Karpas-422 (cell line): ENCODE measurements at regions not wholly inside any gene's neighbourhood (a gene's known extent, or its start where the extent isn't known, plus 50 kb on each side); places are given as distances from the start of the nearest gene placed in this dataset.

Source experiments
- DNase-seq: peaks from one replicate; pipeline ENCODE4 v3.0.0-alpha.2; 2015
- H2AFZ ChIP-seq: fragments of 200-600 bp; sonication (generic); 2 replicates; pipeline ENCODE4 v1.6.1; 2014; ENCODE audit warnings: antibody characterized with exemption, low read length, mixed read lengths
- H3K27ac ChIP-seq: fragments of 200-600 bp; sonication (generic); 2 replicates; pipeline ENCODE4 v1.5.1; 2014; ENCODE audit warnings: mild to moderate bottlenecking, low read length, moderate library complexity
- H3K27me3 ChIP-seq: fragments of 200-600 bp; sonication (generic); 2 replicates; pipeline ENCODE4 v1.6.1; 2014; ENCODE audit warnings: low read length, mixed read lengths
- H3K36me3 ChIP-seq: fragments of 200-600 bp; sonication (generic); 2 replicates; pipeline ENCODE4 v1.6.1; 2014; ENCODE audit warnings: low read length, mixed read lengths; ENCODE audit not compliant: insufficient read depth
- H3K4me1 ChIP-seq: fragments of 200-600 bp; sonication (generic); 2 replicates; pipeline ENCODE4 v1.6.1; 2014; ENCODE audit warnings: mild to moderate bottlenecking, low read length, mixed read lengths
- H3K4me2 ChIP-seq: fragments of 200-600 bp; sonication (generic); 2 replicates; pipeline ENCODE4 v1.6.1; 2014; ENCODE audit warnings: low read length, low read depth, mild to moderate bottlenecking; ENCODE audit not compliant: poor library complexity, severe bottlenecking
- H3K4me3 ChIP-seq: fragments of 200-600 bp; sonication (generic); 2 replicates; pipeline ENCODE4 v1.5.1; 2014; ENCODE audit warnings: mild to moderate bottlenecking, antibody characterized with exemption, low read length, mixed read lengths
- H3K79me2 ChIP-seq: fragments of 200-600 bp; sonication (generic); 2 replicates; pipeline ENCODE4 v1.6.1; 2014; ENCODE audit warnings: mild to moderate bottlenecking, low read length, mixed read lengths
- H3K9ac ChIP-seq: fragments of 200-600 bp; sonication (generic); 2 replicates; pipeline ENCODE4 v1.6.0; 2014; ENCODE audit warnings: low read length
- H3K9me2 ChIP-seq: fragments of 200-600 bp; sonication (generic), shearing (Covaris generic); replicated peaks from 2 replicates; pipeline ENCODE4 v1.6.0; 2014; ENCODE audit warnings: mild to moderate bottlenecking, low read length, moderate library complexity; ENCODE audit not compliant: insufficient read depth
- H3K9me3 ChIP-seq: fragments of 300-700, 200-600 bp; sonication (generic); 2 replicates; pipeline ENCODE4 v1.6.1; 2014; ENCODE audit warnings: low read length, mixed read lengths
- H4K20me1 ChIP-seq: fragments of 200-600 bp; sonication (generic); 2 replicates; pipeline ENCODE4 v1.6.1; 2014; ENCODE audit warnings: mild to moderate bottlenecking, antibody characterized with exemption, low read length, low read depth; ENCODE audit not compliant: insufficient read depth

DNA sequence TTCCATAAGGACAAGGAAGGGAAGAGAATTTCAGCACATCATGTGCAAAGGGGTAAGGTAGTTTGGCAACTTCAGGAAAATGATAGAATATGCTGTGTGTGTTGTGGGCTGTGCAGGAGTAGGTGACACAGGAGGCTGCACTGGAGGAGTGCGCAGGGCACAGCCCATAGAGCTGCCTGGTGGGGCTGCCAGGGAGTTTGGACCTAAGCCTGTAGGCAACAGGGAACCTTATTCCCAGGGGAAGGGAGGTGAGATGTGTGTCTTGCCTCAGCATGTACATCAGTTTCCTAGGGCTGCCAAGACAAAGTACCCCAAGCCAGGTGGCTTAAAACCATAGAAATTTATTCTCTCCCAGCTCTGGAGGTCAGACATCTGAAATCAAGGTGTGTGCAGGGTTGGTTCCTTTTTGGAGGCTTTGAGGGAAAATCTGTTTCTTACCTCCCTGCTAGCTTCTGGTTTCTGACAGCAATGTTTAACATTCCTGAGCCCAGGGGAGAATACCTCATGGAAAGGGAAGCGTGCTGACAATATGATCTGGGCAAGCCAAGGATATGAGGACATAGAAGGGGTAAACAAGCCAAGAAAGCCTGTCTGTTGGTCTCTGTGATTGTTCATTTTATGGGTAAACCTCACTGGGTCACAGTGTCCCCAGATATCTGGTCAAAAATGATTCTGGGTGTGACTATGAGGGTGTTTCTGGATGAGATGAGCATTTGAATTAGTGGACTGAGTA is 174.0 kb upstream of the NTF3 start:
- no peaks in the 10 kb centered on the region for H3K27me3 ChIP-seq
- H3K9me3 ChIP-seq = no peaks in the 10 kb centered on the region
- no peaks in the 10 kb centered on the region for H3K4me1 ChIP-seq
- no peaks in the 10 kb centered on the region for H4K20me1 ChIP-seq
- H3K36me3 ChIP-seq = no peaks in the 10 kb centered on the region
- no peak overlapping the region for H3K4me3 ChIP-seq
- no peak overlapping the region for H3K4me2 ChIP-seq
- no peak overlapping the region for H3K9ac ChIP-seq
- no peak overlapping the region for H3K27ac ChIP-seq
- H2AFZ ChIP-seq = no peak overlapping the region
- no peaks in the 10 kb centered on the region for H3K9me2 ChIP-seq
- DNase-seq = no peak
- no peaks in the 10 kb centered on the region for H3K79me2 ChIP-seq

GRCh38 chr12:5258498-5258897 is 173.4 kb upstream of the NTF3 start:
- no peaks in the 10 kb centered on the region for H4K20me1 ChIP-seq
- DNase-seq = no peak
- H3K4me2 ChIP-seq = no peak overlapping the region
- H3K9me2 ChIP-seq = no peaks in the 10 kb centered on the region
- H3K36me3 ChIP-seq = no peaks in the 10 kb centered on the region
- no peaks in the 10 kb centered on the region for H3K4me1 ChIP-seq
- no peaks in the 10 kb centered on the region for H3K79me2 ChIP-seq
- H3K9ac ChIP-seq = no peak overlapping the region
- no peak overlapping the region for H3K4me3 ChIP-seq
- H3K27ac ChIP-seq = no peak overlapping the region
- H3K27me3 ChIP-seq = no peaks in the 10 kb centered on the region
- no peak overlapping the region for H2AFZ ChIP-seq
- no peaks in the 10 kb centered on the region for H3K9me3 ChIP-seq

DNA sequence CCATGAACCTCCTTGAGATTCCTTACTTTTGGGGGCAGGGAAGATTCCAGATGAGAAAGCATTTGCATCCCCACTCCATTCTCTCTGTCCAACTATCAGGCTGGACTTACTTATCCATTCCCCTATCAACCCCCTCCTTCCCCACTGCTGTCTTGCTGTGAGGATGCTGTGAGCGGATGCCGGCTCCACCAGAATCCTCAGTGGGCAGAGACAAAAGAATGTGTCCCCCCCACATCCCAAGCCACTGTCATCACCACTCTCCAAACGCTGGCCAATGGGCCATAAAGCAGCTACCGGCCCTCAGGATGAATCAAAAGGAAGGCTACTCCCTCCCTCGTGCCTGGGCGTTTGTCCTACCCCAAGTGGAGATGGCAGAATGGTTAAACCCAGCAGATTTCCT is 173.0 kb upstream of the NTF3 start:
- Histone ChIP-seq H4K20me1 (no peaks in the 10 kb centered on the region), H3K9ac (no peak overlapping the region), H3K4me1 (no peaks in the 10 kb centered on the region), H3K36me3 (no peaks in the 10 kb centered on the region), H2AFZ (no peak overlapping the region), H3K4me2 (no peak overlapping the region), H3K9me2 (no peaks in the 10 kb centered on the region), H3K9me3 (no peaks in the 10 kb centered on the region), H3K79me2 (no peaks in the 10 kb centered on the region), H3K4me3 (no peak overlapping the region), H3K27ac (no peak overlapping the region), H3K27me3 (no peaks in the 10 kb centered on the region)
- DNase-seq = no peak

DNA sequence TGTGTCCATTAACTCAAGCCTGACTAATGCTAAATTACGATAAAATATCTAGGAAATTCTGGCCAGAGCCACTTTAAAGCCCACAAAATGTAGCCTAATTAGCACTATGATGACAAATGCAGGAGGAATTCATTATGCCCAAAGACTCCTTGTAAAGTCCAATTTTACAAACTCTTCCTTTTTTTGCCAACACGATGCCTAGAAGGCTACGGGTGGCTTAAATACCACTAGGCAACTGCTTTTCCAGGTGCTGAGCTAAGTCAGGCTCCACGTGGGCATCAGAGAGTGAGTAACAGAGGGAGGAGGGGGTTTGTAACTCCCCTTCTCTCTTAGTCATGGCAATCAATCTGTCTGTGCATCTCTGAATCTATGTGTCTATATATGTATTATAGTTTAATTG is 172.4 kb upstream of the NTF3 start:
- Histone ChIP-seq H3K79me2 (no peaks in the 10 kb centered on the region), H4K20me1 (no peaks in the 10 kb centered on the region), H3K4me2 (no peak overlapping the region), H3K9me2 (no peaks in the 10 kb centered on the region), H3K4me3 (no peak overlapping the region), H3K36me3 (no peaks in the 10 kb centered on the region), H3K4me1 (no peaks in the 10 kb centered on the region), H3K9me3 (no peaks in the 10 kb centered on the region), H3K9ac (no peak overlapping the region), H3K27me3 (no peaks in the 10 kb centered on the region), H3K27ac (no peak overlapping the region), H2AFZ (no peak overlapping the region)
- no peak for DNase-seq

GRCh38 chr12:5260086-5260485 is 171.8 kb upstream of the NTF3 start:
- Histone ChIP-seq H3K79me2 (no peaks in the 10 kb centered on the region), H3K4me3 (no peak overlapping the region), H3K9me3 (no peaks in the 10 kb centered on the region), H2AFZ (no peak overlapping the region), H3K36me3 (no peaks in the 10 kb centered on the region), H4K20me1 (no peaks in the 10 kb centered on the region), H3K9me2 (no peaks in the 10 kb centered on the region), H3K27ac (no peak overlapping the region), H3K4me2 (no peak overlapping the region), H3K9ac (no peak overlapping the region), H3K27me3 (no peaks in the 10 kb centered on the region), H3K4me1 (no peaks in the 10 kb centered on the region)
- no peak for DNase-seq

- Histone ChIP-seq H4K20me1 (no peaks in the 10 kb centered on the region), H3K4me2 (no peak overlapping the region), H3K9me3 (no peaks in the 10 kb centered on the region), H3K4me3 (no peak overlapping the region), H3K27me3 (no peaks in the 10 kb centered on the region), H3K79me2 (no peaks in the 10 kb centered on the region), H3K9ac (no peak overlapping the region), H3K4me1 (no peaks in the 10 kb centered on the region), H3K36me3 (no peaks in the 10 kb centered on the region), H3K9me2 (no peaks in the 10 kb centered on the region), H2AFZ (no peak overlapping the region), H3K27ac (no peak overlapping the region)
- DNase-seq = no peak
Measured at GRCh38 chr12:5260591-5261086, 171.3 kb upstream of the NTF3 start.

GRCh38 chr12:5262450-5262849 is 169.5 kb upstream of the NTF3 start:
- H3K4me2 ChIP-seq = no peak overlapping the region
- no peaks in the 10 kb centered on the region for H3K9me2 ChIP-seq
- no peak overlapping the region for H3K27ac ChIP-seq
- no peak overlapping the region for H2AFZ ChIP-seq
- H3K4me3 ChIP-seq = no peak overlapping the region
- no peaks in the 10 kb centered on the region for H3K27me3 ChIP-seq
- no peak for DNase-seq
- H3K36me3 ChIP-seq = no peaks in the 10 kb centered on the region
- no peak overlapping the region for H3K9ac ChIP-seq
- no peaks in the 10 kb centered on the region for H3K79me2 ChIP-seq
- no peaks in the 10 kb centered on the region for H4K20me1 ChIP-seq
- H3K9me3 ChIP-seq = no peaks in the 10 kb centered on the region
- no peaks in the 10 kb centered on the region for H3K4me1 ChIP-seq

GRCh38 chr12:5262885-5263284 is 169.0 kb upstream of the NTF3 start:
- Histone ChIP-seq H3K27me3 (no peaks in the 10 kb centered on the region), H3K4me3 (no peak overlapping the region), H3K9me2 (no peaks in the 10 kb centered on the region), H3K27ac (no peak overlapping the region), H3K9ac (no peak overlapping the region), H3K4me1 (no peaks in the 10 kb centered on the region), H3K9me3 (no peaks in the 10 kb centered on the region), H4K20me1 (no peaks in the 10 kb centered on the region), H2AFZ (no peak overlapping the region), H3K36me3 (no peaks in the 10 kb centered on the region), H3K79me2 (no peaks in the 10 kb centered on the region), H3K4me2 (no peak overlapping the region)
- no peak for DNase-seq
